GM23338 (cell line): ENCODE measurements at regions not wholly inside any gene's neighbourhood (a gene's known extent, or its start where the extent isn't known, plus 50 kb on each side); places are given as distances from the start of the nearest gene placed in this dataset.
"Not testable (repeated sequence)": the region's sequence is repeated elsewhere in the genome, so short reads cannot be mapped to it uniquely, and the experiment has no call there.

ENCODE experiments used
- EZH2 ChIP-seq: fragments of 200-600 bp; sonication (generic); IDR thresholded peaks from one replicate; pipeline ENCODE4 v1.8.0; 2017; ENCODE audit warnings: antibody characterized with exemption, mild to moderate bottlenecking, low read depth; ENCODE audit not compliant: unreplicated experiment
- EZH2phosphoT487 ChIP-seq: fragments of 200-600 bp; sonication (generic); IDR thresholded peaks from one replicate; pipeline ENCODE4 v1.8.1; 2018; ENCODE audit warnings: antibody characterized with exemption; ENCODE audit not compliant: unreplicated experiment
- JUNB ChIP-seq: IDR thresholded peaks from one replicate; pipeline ENCODE4 v1.6.1; 2016; ENCODE audit warnings: antibody characterized with exemption; ENCODE audit not compliant: unreplicated experiment
- POLR2AphosphoS5 ChIP-seq: IDR thresholded peaks from 2 replicates; pipeline ENCODE4 v1.6.1; 2016; ENCODE audit warnings: antibody characterized with exemption, low read depth
- TF ChIP-seq, protein P1 (sequence below), 2 experiments: fragments of 200-600 bp in 1 of 2; sonication (generic) in 1 of 2; conservative IDR thresholded peaks; 2 replicates each; pipeline versions ENCODE4 v1.5.1 to v1.6.1; 2016 to 2017; ENCODE audit warnings: antibody characterized with exemption in 2 of 2, low read depth in 2 of 2, mild to moderate bottlenecking in 2 of 2, moderate library complexity in 1 of 2
- TF ChIP-seq, protein P2 (sequence below): IDR thresholded peaks from one replicate; pipeline ENCODE4 v1.6.1; 2018; ENCODE audit warnings: antibody characterized with exemption; ENCODE audit not compliant: unreplicated experiment

DNA sequence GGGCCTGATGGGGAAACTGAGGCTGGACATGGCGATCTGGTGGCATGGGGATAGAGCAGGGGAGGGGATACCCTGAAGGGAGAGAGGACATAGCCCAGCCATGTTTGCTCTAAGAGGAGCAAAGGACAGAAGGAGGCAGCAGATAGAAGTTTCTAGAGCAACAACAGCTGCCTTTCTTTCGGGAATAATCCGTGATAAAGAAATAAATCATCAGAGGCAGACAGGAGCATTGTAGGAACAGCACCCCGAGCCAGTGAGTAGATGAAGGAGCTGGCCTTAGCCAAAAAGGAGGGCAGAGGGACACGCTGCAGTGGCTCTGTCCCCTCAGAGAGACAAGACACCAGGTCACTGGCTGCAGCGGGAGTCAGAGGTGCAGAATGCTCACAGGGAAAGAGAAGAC lies 166.3 kb downstream of the LRRC74B start:
- TF ChIP-seq, protein P1, sequence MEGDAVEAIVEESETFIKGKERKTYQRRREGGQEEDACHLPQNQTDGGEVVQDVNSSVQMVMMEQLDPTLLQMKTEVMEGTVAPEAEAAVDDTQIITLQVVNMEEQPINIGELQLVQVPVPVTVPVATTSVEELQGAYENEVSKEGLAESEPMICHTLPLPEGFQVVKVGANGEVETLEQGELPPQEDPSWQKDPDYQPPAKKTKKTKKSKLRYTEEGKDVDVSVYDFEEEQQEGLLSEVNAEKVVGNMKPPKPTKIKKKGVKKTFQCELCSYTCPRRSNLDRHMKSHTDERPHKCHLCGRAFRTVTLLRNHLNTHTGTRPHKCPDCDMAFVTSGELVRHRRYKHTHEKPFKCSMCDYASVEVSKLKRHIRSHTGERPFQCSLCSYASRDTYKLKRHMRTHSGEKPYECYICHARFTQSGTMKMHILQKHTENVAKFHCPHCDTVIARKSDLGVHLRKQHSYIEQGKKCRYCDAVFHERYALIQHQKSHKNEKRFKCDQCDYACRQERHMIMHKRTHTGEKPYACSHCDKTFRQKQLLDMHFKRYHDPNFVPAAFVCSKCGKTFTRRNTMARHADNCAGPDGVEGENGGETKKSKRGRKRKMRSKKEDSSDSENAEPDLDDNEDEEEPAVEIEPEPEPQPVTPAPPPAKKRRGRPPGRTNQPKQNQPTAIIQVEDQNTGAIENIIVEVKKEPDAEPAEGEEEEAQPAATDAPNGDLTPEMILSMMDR (conservative IDR thresholded peaks at IDR 0.05; ENCODE audit: low read depth in 2 of 2): not testable (repeated sequence)
- not testable (repeated sequence) for TF ChIP-seq EZH2, POLR2AphosphoS5, EZH2phosphoT487, JUNB
- TF ChIP-seq, protein P2, sequence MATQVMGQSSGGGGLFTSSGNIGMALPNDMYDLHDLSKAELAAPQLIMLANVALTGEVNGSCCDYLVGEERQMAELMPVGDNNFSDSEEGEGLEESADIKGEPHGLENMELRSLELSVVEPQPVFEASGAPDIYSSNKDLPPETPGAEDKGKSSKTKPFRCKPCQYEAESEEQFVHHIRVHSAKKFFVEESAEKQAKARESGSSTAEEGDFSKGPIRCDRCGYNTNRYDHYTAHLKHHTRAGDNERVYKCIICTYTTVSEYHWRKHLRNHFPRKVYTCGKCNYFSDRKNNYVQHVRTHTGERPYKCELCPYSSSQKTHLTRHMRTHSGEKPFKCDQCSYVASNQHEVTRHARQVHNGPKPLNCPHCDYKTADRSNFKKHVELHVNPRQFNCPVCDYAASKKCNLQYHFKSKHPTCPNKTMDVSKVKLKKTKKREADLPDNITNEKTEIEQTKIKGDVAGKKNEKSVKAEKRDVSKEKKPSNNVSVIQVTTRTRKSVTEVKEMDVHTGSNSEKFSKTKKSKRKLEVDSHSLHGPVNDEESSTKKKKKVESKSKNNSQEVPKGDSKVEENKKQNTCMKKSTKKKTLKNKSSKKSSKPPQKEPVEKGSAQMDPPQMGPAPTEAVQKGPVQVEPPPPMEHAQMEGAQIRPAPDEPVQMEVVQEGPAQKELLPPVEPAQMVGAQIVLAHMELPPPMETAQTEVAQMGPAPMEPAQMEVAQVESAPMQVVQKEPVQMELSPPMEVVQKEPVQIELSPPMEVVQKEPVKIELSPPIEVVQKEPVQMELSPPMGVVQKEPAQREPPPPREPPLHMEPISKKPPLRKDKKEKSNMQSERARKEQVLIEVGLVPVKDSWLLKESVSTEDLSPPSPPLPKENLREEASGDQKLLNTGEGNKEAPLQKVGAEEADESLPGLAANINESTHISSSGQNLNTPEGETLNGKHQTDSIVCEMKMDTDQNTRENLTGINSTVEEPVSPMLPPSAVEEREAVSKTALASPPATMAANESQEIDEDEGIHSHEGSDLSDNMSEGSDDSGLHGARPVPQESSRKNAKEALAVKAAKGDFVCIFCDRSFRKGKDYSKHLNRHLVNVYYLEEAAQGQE: not testable (repeated sequence)
